ENCODE measurements at regions not wholly inside any gene's neighbourhood (a gene's known extent, or its start where the extent isn't known, plus 50 kb on each side); places are given as distances from the start of the nearest gene placed in this dataset.
"Not testable (repeated sequence)": the region's sequence is repeated elsewhere in the genome, so short reads cannot be mapped to it uniquely, and the experiment has no call there.

DNA sequence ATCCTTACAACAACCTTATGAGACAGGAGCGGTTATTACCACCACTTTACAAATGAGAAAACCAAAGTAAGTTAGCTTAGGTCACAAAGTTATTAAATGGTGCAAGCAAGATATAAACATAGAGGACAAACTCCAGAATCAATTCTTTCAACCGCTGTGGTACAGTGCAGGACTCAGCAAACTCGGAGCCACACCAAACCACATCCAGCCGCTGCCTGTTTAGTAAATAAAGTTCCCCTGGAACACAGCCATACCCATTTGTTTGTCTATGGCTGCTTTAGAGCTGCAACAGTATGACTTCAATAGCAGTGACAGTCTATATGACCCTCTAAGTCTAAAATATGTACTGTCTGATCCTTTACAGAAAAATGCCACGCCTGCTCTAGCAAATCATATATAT lies 1567.2 kb upstream of the WWC1 start:
- H2AFZ ChIP-seq (ENCODE audit: low read length), result no peak overlapping the region
- TF ChIP-seq, protein P1, sequence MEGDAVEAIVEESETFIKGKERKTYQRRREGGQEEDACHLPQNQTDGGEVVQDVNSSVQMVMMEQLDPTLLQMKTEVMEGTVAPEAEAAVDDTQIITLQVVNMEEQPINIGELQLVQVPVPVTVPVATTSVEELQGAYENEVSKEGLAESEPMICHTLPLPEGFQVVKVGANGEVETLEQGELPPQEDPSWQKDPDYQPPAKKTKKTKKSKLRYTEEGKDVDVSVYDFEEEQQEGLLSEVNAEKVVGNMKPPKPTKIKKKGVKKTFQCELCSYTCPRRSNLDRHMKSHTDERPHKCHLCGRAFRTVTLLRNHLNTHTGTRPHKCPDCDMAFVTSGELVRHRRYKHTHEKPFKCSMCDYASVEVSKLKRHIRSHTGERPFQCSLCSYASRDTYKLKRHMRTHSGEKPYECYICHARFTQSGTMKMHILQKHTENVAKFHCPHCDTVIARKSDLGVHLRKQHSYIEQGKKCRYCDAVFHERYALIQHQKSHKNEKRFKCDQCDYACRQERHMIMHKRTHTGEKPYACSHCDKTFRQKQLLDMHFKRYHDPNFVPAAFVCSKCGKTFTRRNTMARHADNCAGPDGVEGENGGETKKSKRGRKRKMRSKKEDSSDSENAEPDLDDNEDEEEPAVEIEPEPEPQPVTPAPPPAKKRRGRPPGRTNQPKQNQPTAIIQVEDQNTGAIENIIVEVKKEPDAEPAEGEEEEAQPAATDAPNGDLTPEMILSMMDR (conservative IDR thresholded peaks at IDR 0.05; ENCODE audit: low read length), result no peak
- TF ChIP-seq EZH2phosphoT487 (IDR thresholded peaks at IDR 0.05; ENCODE audit: borderline replicate concordance, low read depth, low read length), result no peak
- H3K36me3 ChIP-seq (ENCODE audit: insufficient read depth, low read length), result no peaks in the 10 kb centered on the region
- no peak overlapping the region for H3K27ac ChIP-seq (ENCODE audit: low read depth, low read length, poor library complexity, severe bottlenecking)
- H3K79me2 ChIP-seq (ENCODE audit: insufficient read depth, low read depth, low read length), result no peaks in the 10 kb centered on the region
- H3K9me3 ChIP-seq (ENCODE audit: low read length), result no peaks in the 10 kb centered on the region
- H3K4me1 ChIP-seq (ENCODE audit: insufficient read depth, low read length, poor library complexity, severe bottlenecking), result no peaks in the 10 kb centered on the region
- no peak overlapping the region for H3K4me2 ChIP-seq (ENCODE audit: low read length)
- no peak for DNase-seq (ENCODE audit: low spot score)
- no peaks in the 10 kb centered on the region for H4K20me1 ChIP-seq (ENCODE audit: insufficient read depth, low read length)
- H3K4me3 ChIP-seq (ENCODE audit: low read depth, low read length, poor library complexity, severe bottlenecking), result no peak overlapping the region
- no peaks in the 10 kb centered on the region for H3K9me2 ChIP-seq (ENCODE audit: insufficient read depth, low read length)
- BruUV-seq (replicated peaks), result no TSS peak
- ChIA-PET CTCF (ENCODE audit: unreplicated experiment) (no interaction called here), POLR2A (no interaction called here)
- intact Hi-C loops (cut with micrococcal nuclease; ENCODE audit: unreplicated experiment), result no loop called here

DNA sequence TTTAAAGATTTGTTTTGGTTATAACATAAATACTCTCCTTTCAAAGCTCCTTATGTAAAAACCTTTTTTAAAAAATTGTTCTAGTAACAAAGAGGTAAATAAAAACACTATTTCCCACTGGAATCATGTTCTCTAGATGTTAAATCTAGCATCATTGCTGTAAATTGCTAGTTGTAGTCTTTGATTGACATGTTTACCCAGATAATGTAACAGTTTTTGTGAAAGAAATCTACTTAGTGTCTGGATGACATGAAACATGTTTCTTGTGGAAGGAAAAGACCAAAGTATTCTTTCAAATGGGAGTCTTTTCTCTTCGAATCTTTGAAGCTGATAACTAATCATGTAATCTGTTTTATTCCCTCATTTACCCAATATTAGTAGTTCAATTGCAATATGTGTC lies 1565.9 kb upstream of the WWC1 start:
- CTCF ChIA-PET (ENCODE audit: unreplicated experiment), result no interaction called here
- H3K36me3 ChIP-seq (ENCODE audit: insufficient read depth, low read length), result no peaks in the 10 kb centered on the region

DNA sequence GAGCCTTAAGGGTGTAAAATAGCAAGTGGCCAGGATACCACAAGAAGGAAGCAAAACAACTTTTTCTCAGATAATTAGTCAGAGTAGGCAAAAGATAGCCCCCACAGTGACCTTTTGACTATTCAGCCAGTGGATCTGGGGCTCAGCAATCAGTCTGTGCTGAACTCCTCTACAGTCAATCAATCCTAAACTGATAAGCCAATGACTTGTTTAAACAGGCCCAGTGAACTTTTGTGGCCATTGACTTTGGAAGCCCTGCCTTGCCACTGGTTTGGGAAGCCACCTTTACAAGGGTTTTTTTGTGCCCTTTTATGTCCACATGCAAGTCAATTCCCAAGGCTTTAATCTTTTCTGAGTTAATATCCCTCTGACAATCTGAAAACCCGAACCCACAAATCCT lies 1565.0 kb upstream of the WWC1 start:
- no peaks in the 10 kb centered on the region for H3K4me1 ChIP-seq (ENCODE audit: insufficient read depth, low read length, poor library complexity, severe bottlenecking)
- intact Hi-C loops (cut with micrococcal nuclease; ENCODE audit: unreplicated experiment), result no loop called here
- no peak overlapping the region for H2AFZ ChIP-seq (ENCODE audit: low read length)
- no peaks in the 10 kb centered on the region for H3K36me3 ChIP-seq (ENCODE audit: insufficient read depth, low read length)
- no peak overlapping the region for H3K27ac ChIP-seq (ENCODE audit: low read depth, low read length, poor library complexity, severe bottlenecking)
- TF ChIP-seq EZH2phosphoT487 (IDR thresholded peaks at IDR 0.05; ENCODE audit: borderline replicate concordance, low read depth, low read length), result no peak
- no peak overlapping the region for H3K4me3 ChIP-seq (ENCODE audit: low read depth, low read length, poor library complexity, severe bottlenecking)
- no peaks in the 10 kb centered on the region for H3K9me3 ChIP-seq (ENCODE audit: low read length)
- no peaks in the 10 kb centered on the region for H3K79me2 ChIP-seq (ENCODE audit: insufficient read depth, low read depth, low read length)
- H3K4me2 ChIP-seq (ENCODE audit: low read length), result no peak overlapping the region
- BruUV-seq (replicated peaks), result no TSS peak
- no peaks in the 10 kb centered on the region for H3K9me2 ChIP-seq (ENCODE audit: insufficient read depth, low read length)
- CTCF ChIA-PET (ENCODE audit: unreplicated experiment), result no interaction called here
- no peak for DNase-seq (ENCODE audit: low spot score)
- POLR2A ChIA-PET, result no interaction called here
- H4K20me1 ChIP-seq (ENCODE audit: insufficient read depth, low read length), result no peaks in the 10 kb centered on the region

More for the DNA sequence above, 1565.9 kb upstream of the WWC1 start:
- no peak overlapping the region for H2AFZ ChIP-seq (ENCODE audit: low read length)
- H3K4me2 ChIP-seq (ENCODE audit: low read length), result no peak overlapping the region
- H3K9me2 ChIP-seq (ENCODE audit: insufficient read depth, low read length), result no peaks in the 10 kb centered on the region
- intact Hi-C loops (cut with micrococcal nuclease; ENCODE audit: unreplicated experiment), result no loop called here
- no peak overlapping the region for H3K27ac ChIP-seq (ENCODE audit: low read depth, low read length, poor library complexity, severe bottlenecking)
- no peaks in the 10 kb centered on the region for H3K9me3 ChIP-seq (ENCODE audit: low read length)
- no peak overlapping the region for H3K4me3 ChIP-seq (ENCODE audit: low read depth, low read length, poor library complexity, severe bottlenecking)
- no TSS peak for BruUV-seq (replicated peaks)
- no peaks in the 10 kb centered on the region for H3K4me1 ChIP-seq (ENCODE audit: insufficient read depth, low read length, poor library complexity, severe bottlenecking)
- POLR2A ChIA-PET, result no interaction called here
- H3K79me2 ChIP-seq (ENCODE audit: insufficient read depth, low read depth, low read length), result no peaks in the 10 kb centered on the region
- TF ChIP-seq EZH2phosphoT487 (IDR thresholded peaks at IDR 0.05; ENCODE audit: borderline replicate concordance, low read depth, low read length), result no peak
- TF ChIP-seq, protein P1 (conservative IDR thresholded peaks at IDR 0.05; ENCODE audit: low read length), result no peak
- no peaks in the 10 kb centered on the region for H4K20me1 ChIP-seq (ENCODE audit: insufficient read depth, low read length)
- DNase-seq (ENCODE audit: low spot score), result no peak

DNA sequence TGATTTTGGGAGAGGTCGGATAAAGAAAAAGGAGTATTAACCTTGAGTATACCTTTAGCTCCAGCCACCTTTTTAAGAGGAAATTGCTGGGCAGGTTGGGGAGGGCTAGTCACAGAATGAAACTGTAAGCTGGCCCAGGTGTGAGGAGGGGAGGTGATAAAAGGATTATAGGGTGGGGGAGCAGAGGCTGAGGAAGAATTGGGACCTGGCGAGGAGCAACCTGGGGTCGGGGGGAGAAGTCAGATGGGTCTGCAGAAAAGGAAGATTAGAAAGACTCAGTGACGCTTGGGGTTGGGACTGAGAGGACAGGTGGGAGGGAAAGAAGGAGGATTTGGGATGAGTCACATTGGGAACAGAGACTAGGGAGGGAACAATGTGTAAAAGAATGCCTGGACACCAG lies 1548.5 kb upstream of the WWC1 start:
- H3K9me2 ChIP-seq (ENCODE audit: insufficient read depth, low read length); H3K27ac ChIP-seq (ENCODE audit: low read depth, low read length, poor library complexity, severe bottlenecking); H3K4me2 ChIP-seq (ENCODE audit: low read length); DNase-seq (ENCODE audit: low spot score); H3K36me3 ChIP-seq (ENCODE audit: insufficient read depth, low read length); intact Hi-C loops (cut with micrococcal nuclease; ENCODE audit: unreplicated experiment); BruUV-seq (replicated peaks); H3K4me3 ChIP-seq (ENCODE audit: low read depth, low read length, poor library complexity, severe bottlenecking); CTCF ChIA-PET (ENCODE audit: unreplicated experiment); POLR2A ChIA-PET; H3K9me3 ChIP-seq (ENCODE audit: low read length); H4K20me1 ChIP-seq (ENCODE audit: insufficient read depth, low read length); H2AFZ ChIP-seq (ENCODE audit: low read length); H3K79me2 ChIP-seq (ENCODE audit: insufficient read depth, low read depth, low read length); H3K4me1 ChIP-seq (ENCODE audit: insufficient read depth, low read length, poor library complexity, severe bottlenecking): not testable (repeated sequence)
